ENCODE measurements at regions not wholly inside any gene's neighbourhood (a gene's known extent, or its start where the extent isn't known, plus 50 kb on each side); places are given as distances from the start of the nearest gene placed in this dataset.

- Histone ChIP-seq H3K36me3 (no peaks in the 10 kb centered on the region), H3K4me3 (no peak overlapping the region), H3K4me1 (no peaks in the 10 kb centered on the region), H3K9me3 (no peaks in the 10 kb centered on the region), H3K27me3 (no peaks in the 10 kb centered on the region), H3K27ac (no peak overlapping the region)
- no peak for DNase-seq (ENCODE audit: low spot score in 2 of 2)
- intact Hi-C loops (cut with DNase I) = no loop called here
- TF ChIP-seq, protein P1, sequence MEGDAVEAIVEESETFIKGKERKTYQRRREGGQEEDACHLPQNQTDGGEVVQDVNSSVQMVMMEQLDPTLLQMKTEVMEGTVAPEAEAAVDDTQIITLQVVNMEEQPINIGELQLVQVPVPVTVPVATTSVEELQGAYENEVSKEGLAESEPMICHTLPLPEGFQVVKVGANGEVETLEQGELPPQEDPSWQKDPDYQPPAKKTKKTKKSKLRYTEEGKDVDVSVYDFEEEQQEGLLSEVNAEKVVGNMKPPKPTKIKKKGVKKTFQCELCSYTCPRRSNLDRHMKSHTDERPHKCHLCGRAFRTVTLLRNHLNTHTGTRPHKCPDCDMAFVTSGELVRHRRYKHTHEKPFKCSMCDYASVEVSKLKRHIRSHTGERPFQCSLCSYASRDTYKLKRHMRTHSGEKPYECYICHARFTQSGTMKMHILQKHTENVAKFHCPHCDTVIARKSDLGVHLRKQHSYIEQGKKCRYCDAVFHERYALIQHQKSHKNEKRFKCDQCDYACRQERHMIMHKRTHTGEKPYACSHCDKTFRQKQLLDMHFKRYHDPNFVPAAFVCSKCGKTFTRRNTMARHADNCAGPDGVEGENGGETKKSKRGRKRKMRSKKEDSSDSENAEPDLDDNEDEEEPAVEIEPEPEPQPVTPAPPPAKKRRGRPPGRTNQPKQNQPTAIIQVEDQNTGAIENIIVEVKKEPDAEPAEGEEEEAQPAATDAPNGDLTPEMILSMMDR (IDR thresholded peaks at IDR 0.05) = no peak
Measured at GRCh38 chr6:90412538-90413369, 116.1 kb upstream of the BACH2 start.

DNA sequence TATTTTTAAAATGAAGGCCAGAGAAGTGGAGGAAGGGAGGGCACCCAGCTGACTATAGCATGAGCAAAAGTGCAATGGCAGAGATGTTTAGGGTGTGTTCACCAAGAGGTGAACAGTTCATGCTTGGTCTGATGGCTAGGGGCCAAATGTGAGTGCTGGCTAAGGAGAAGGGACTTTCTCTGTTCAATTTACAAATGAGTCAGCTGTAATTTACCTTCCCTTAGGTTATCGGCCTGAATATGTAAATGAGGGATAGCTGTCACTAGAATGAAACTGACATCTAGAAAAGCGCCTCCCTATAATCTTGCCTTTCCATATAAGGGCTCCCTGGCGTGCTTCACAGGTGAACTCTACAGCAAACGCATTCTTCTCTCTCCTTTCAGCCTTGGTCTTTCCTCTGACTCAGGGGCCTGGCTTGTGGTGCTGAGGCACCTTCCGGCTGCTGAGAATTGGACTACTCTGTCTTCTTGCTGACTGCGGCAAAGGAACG lies 114.7 kb upstream of the BACH2 start:
- no peaks in the 10 kb centered on the region for H3K4me1 ChIP-seq
- no peak overlapping the region for H3K27ac ChIP-seq
- no peaks in the 10 kb centered on the region for H3K9me3 ChIP-seq
- no peaks in the 10 kb centered on the region for H3K27me3 ChIP-seq
- H3K4me3 ChIP-seq = no peak overlapping the region
- TF ChIP-seq, protein P1 (IDR thresholded peaks at IDR 0.05) = no peak
- intact Hi-C loops (cut with DNase I) = no loop called here
- no peak for DNase-seq (ENCODE audit: low spot score in 2 of 2)
- H3K36me3 ChIP-seq = no peaks in the 10 kb centered on the region

DNA sequence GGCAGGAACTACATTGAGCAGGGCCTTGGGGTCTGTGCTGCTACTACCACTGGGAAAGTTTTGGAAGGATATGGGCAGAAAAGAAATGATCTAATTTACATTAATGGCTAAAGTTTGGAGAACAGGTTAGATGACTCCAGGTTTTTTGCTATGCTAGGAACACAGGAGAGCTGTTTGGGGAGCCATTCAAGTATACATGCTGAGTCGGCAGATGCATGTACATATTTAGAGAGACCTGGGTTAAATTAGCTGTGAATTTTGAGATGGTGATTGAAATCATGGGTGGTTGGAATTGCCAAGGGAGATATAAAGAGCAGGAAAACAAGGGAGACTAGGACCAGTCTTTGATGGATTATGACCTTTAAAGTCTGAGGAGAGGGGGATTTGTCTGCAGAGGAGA lies 113.1 kb upstream of the BACH2 start:
- no peak overlapping the region for H3K4me3 ChIP-seq
- intact Hi-C loops (cut with DNase I) = no loop called here
- no peaks in the 10 kb centered on the region for H3K4me1 ChIP-seq
- H3K36me3 ChIP-seq = no peaks in the 10 kb centered on the region
- no peaks in the 10 kb centered on the region for H3K27me3 ChIP-seq
- no peaks in the 10 kb centered on the region for H3K9me3 ChIP-seq
- TF ChIP-seq, protein P1 (IDR thresholded peaks at IDR 0.05) = no peak
- no peak overlapping the region for H3K27ac ChIP-seq
- no peak for DNase-seq (ENCODE audit: low spot score in 2 of 2)

DNA sequence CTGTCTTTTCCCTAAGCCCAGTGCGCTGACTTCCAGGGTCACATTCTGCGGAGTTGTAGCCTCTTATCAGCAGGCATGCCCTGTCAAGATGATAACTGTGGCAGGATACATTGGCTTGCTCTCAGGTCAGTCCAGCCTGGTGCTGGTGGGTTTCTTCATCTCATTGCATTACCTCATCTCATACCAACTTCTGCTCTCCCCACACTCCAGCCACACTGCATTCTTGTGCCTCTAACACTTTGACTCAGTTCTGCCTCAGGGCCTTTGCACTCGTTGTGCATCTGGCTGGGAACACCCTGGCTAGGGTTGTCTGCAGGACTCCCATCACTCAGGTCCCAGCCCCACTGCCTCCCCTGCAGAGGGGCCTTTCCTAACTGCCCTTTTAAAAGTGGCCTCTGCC lies 110.3 kb upstream of the BACH2 start:
- Histone ChIP-seq H3K27me3 (no peaks in the 10 kb centered on the region), H3K36me3 (no peaks in the 10 kb centered on the region), H3K9me3 (no peaks in the 10 kb centered on the region), H3K4me3 (no peak overlapping the region), H3K27ac (no peak overlapping the region), H3K4me1 (no peaks in the 10 kb centered on the region)
- intact Hi-C loops (cut with DNase I) = no loop called here
- no peak for DNase-seq (ENCODE audit: low spot score in 2 of 2)
- TF ChIP-seq, protein P1 (IDR thresholded peaks at IDR 0.05) = no peak

- Histone ChIP-seq H3K36me3 (no peaks in the 10 kb centered on the region), H3K27ac (no peak overlapping the region), H3K27me3 (no peaks in the 10 kb centered on the region), H3K4me3 (no peak overlapping the region), H3K4me1 (no peaks in the 10 kb centered on the region), H3K9me3 (no peaks in the 10 kb centered on the region)
- DNase-seq (ENCODE audit: low spot score in 2 of 2) = no peak
- TF ChIP-seq, protein P1 (IDR thresholded peaks at IDR 0.05) = no peak
- intact Hi-C loops (cut with DNase I) = no loop called here
Measured at GRCh38 chr6:90406142-90406794, 109.6 kb upstream of the BACH2 start.
